GM12878 (cell line): ENCODE measurements at regions not wholly inside any gene's neighbourhood (a gene's known extent, or its start where the extent isn't known, plus 50 kb on each side); places are given as distances from the start of the nearest gene placed in this dataset.

Source experiments
- ATAC-seq: fragments of 200-7000 bp; cut with Tn5 transposase; 3 replicates; pipeline ENCODE4 v1.9.1; 2020; ENCODE audit warnings: mild to moderate bottlenecking, moderate library complexity
- BruUV-seq: library from RNA; stranded (reverse); fragments of 400-500 nt; replicated peaks from 2 replicates; lab custom pipeline; 2021; lab: Mats Ljungman, UMichigan
- CTCF ChIA-PET: fragments of 300-600 bp; sonication (Branson Sonifier 250); formaldehyde crosslinking; extraction: SDS; loops from one replicate; lab custom pipeline; 2021; ENCODE audit warnings: inconsistent platforms; lab: Yijun Ruan, JAX
- POLR2A ChIA-PET: fragments of 350-600 bp; formaldehyde crosslinking; extraction: SDS; loops from one replicate; lab custom pipeline; 2021; ENCODE audit warnings: inconsistent platforms; lab: Charles Lee
- RAD21 ChIA-PET: fragments of 300-600 bp; sonication (Branson Sonifier 250); formaldehyde crosslinking; loops from one replicate; lab custom pipeline; 2023; ENCODE audit warnings: antibody characterized with exemption; ENCODE audit not compliant: unreplicated experiment; lab: Charles Lee
- SMC1A ChIA-PET: fragments of 300-600 bp; sonication (Branson Sonifier 250); formaldehyde crosslinking; loops from one replicate; lab custom pipeline; 2023; ENCODE audit not compliant: unreplicated experiment, uncharacterized antibody; lab: Charles Lee
- DNase-seq: peaks from one replicate; pipeline ENCODE4 v3.0.0-alpha.2; 2011; ENCODE audit warnings: low read depth, low spot score
- FAIRE-seq: peaks from 3 replicates; lab custom pipeline; 2011; peaks lifted over from hg19 to GRCh38; lab: Jason Lieb, UNC
- H2AFZ ChIP-seq: 2 replicates; pipeline ENCODE4 v1.6.0; 2011; ENCODE audit warnings: low read depth, low read length, control low read depth; ENCODE audit not compliant: control insufficient read depth
- H3K27ac ChIP-seq: 2 replicates; pipeline ENCODE4 v1.5.1; 2011; ENCODE audit warnings: control low read depth; ENCODE audit not compliant: control insufficient read depth, insufficient read depth
- H3K27me3 ChIP-seq, 2 experiments: replicated peaks in 1 of 2; 2 replicates each; pipeline versions ENCODE4 v1.6.0 to v1.6.1; 2011; ENCODE audit warnings: low read length in 1 of 2; ENCODE audit not compliant: control insufficient read depth in 2 of 2, insufficient read depth in 2 of 2
- H3K36me3 ChIP-seq, 2 experiments: 2 replicates each; pipeline ENCODE4 v1.5.1; 2011; ENCODE audit warnings: low read length in 1 of 2; ENCODE audit not compliant: control insufficient read depth in 2 of 2, insufficient read depth in 2 of 2
- H3K4me1 ChIP-seq: 2 replicates; pipeline ENCODE4 v1.6.1; 2011; ENCODE audit warnings: mild to moderate bottlenecking, low read length, moderate library complexity, mixed read lengths; ENCODE audit not compliant: control insufficient read depth, insufficient read depth
- H3K4me2 ChIP-seq: 2 replicates; pipeline ENCODE4 v1.6.0; 2011; ENCODE audit warnings: control low read depth; ENCODE audit not compliant: control insufficient read depth, insufficient read depth
- H3K4me3 ChIP-seq: fragments of 200-600 bp; sonication (generic); 2 replicates; pipeline ENCODE4 v1.5.1; 2016
- H3K79me2 ChIP-seq: 2 replicates; pipeline ENCODE4 v1.6.0; 2011; ENCODE audit warnings: low read length; ENCODE audit not compliant: control insufficient read depth, insufficient read depth
- H3K9ac ChIP-seq: 2 replicates; pipeline ENCODE4 v1.8.0; 2011; ENCODE audit warnings: low read length, control low read depth, mixed read lengths; ENCODE audit not compliant: control insufficient read depth, insufficient read depth
- H3K9me3 ChIP-seq: replicated peaks from 3 replicates; pipeline ENCODE4 v1.5.1; 2011; ENCODE audit warnings: mild to moderate bottlenecking, low read length; ENCODE audit not compliant: control insufficient read depth, insufficient read depth
- H4K20me1 ChIP-seq: 2 replicates; pipeline ENCODE4 v1.6.0; 2011; ENCODE audit not compliant: control insufficient read depth, insufficient read depth
- BMI1 ChIP-seq: fragments of 450-650 bp; IDR thresholded peaks from 2 replicates; pipeline ENCODE4 v1.6.1; 2016; ENCODE audit warnings: mild to moderate bottlenecking, moderate library complexity, borderline replicate concordance
- CREB1 ChIP-seq: IDR thresholded peaks from 2 replicates; pipeline ENCODE4 v1.6.1; 2012; ENCODE audit warnings: low read depth, mild to moderate bottlenecking, inconsistent platforms
- EP300 ChIP-seq, 2 experiments: fragments of 150-350 bp in 1 of 2; IDR thresholded peaks; 2 replicates each; pipeline ENCODE4 v1.6.1; 2011 to 2012; ENCODE audit warnings: low read depth in 2 of 2, low read length in 2 of 2, borderline replicate concordance in 1 of 2, improper control_type of control experiment in 1 of 2, inconsistent platforms in 1 of 2; ENCODE audit not compliant: control insufficient read depth in 1 of 2
- FOS ChIP-seq: IDR thresholded peaks from 3 replicates; pipeline ENCODE4 v1.6.1; 2011; ENCODE audit warnings: borderline replicate concordance; ENCODE audit not compliant: insufficient read length; ENCODE audit errors: extremely low read depth
- MEF2B ChIP-seq: fragments of 450-650 bp; IDR thresholded peaks from 2 replicates; pipeline ENCODE4 v1.6.1; 2018; ENCODE audit warnings: mild to moderate bottlenecking, moderate library complexity; ENCODE audit not compliant: partially characterized antibody, poor library complexity, severe bottlenecking
- MXI1 ChIP-seq: fragments of 150-350 bp; IDR thresholded peaks from 2 replicates; pipeline ENCODE4 v1.6.1; 2011; ENCODE audit warnings: low read depth, mild to moderate bottlenecking, inconsistent platforms, low read length, improper control_type of control experiment
- PAX8 ChIP-seq: fragments of 450-650 bp; IDR thresholded peaks from 2 replicates; pipeline ENCODE4 v1.6.1; 2017; ENCODE audit warnings: mild to moderate bottlenecking, moderate library complexity
- RAD51 ChIP-seq: fragments of 450-650 bp; IDR thresholded peaks from 2 replicates; pipeline ENCODE4 v1.6.1; 2016; ENCODE audit warnings: moderate library complexity, mild to moderate bottlenecking, inconsistent platforms
- RUNX3 ChIP-seq: IDR thresholded peaks from 2 replicates; pipeline ENCODE4 v1.6.1; 2012; ENCODE audit warnings: low read length, inconsistent platforms
- SIX5 ChIP-seq: IDR thresholded peaks from 2 replicates; pipeline ENCODE4 v1.6.1; 2011; ENCODE audit warnings: mild to moderate bottlenecking, low read depth, low read length, moderate library complexity; ENCODE audit not compliant: severe bottlenecking
- SMC3 ChIP-seq: IDR thresholded peaks from 2 replicates; pipeline ENCODE4 v1.6.1; 2011; ENCODE audit warnings: low read length, improper control_type of control experiment, borderline replicate concordance
- ZNF622 ChIP-seq: fragments of 450-650 bp; IDR thresholded peaks from 2 replicates; pipeline ENCODE4 v1.6.1; 2017; ENCODE audit warnings: mild to moderate bottlenecking, inconsistent platforms
- ZSCAN29 ChIP-seq: fragments of 450-650 bp; IDR thresholded peaks from 2 replicates; pipeline ENCODE4 v1.6.1; 2017; ENCODE audit warnings: mild to moderate bottlenecking, moderate library complexity
- WGBS: methylation state at CpG from one replicate; pipeline ENCODE4 v1.1.6; 2016; ENCODE audit warnings: low lambda C conversion rate; ENCODE audit not compliant: insufficient replicate concordance, insufficient coverage; ENCODE audit errors: missing lambda C conversion rate; 5-methylcytosine and 5-hydroxymethylcytosine counted together
- in situ Hi-C: fragments of 300-500 bp; cut with MboI; formaldehyde crosslinking; loops from 9 replicates; pipeline ENCODE4 v1.14.3; 2018; ENCODE audit warnings: mixed read lengths
- intact Hi-C: fragments of 100-400 bp; cut with micrococcal nuclease; formaldehyde crosslinking; loops from one replicate; pipeline ENCODE4 v1.14.2; 2022; ENCODE audit not compliant: unreplicated experiment
- TF ChIP-seq, protein P1 (sequence below): fragments of 450-650 bp; IDR thresholded peaks from 2 replicates; pipeline ENCODE4 v1.6.1; 2017; ENCODE audit warnings: mild to moderate bottlenecking, low read depth, inconsistent platforms; ENCODE audit not compliant: poor library complexity, severe bottlenecking
- TF ChIP-seq, protein P2 (sequence below): IDR thresholded peaks from 2 replicates; pipeline ENCODE4 v1.6.1; 2011; ENCODE audit warnings: low read depth, low read length, improper control_type of control experiment, borderline replicate concordance
- TF ChIP-seq, protein P3 (sequence below), 3 experiments: IDR thresholded peaks in 2 of 3; conservative IDR thresholded peaks in 1 of 3; 2 replicates each; pipeline ENCODE4 v1.5.1; 2011; ENCODE audit warnings: low read depth in 3 of 3, low read length in 3 of 3, mild to moderate bottlenecking in 3 of 3, control low read depth in 2 of 3, moderate library complexity in 2 of 3, inconsistent platforms in 1 of 3, mixed read lengths in 1 of 3; ENCODE audit not compliant: control insufficient read depth in 2 of 3, insufficient read depth in 1 of 3; ENCODE audit errors: extremely low read depth in 1 of 3

DNA sequence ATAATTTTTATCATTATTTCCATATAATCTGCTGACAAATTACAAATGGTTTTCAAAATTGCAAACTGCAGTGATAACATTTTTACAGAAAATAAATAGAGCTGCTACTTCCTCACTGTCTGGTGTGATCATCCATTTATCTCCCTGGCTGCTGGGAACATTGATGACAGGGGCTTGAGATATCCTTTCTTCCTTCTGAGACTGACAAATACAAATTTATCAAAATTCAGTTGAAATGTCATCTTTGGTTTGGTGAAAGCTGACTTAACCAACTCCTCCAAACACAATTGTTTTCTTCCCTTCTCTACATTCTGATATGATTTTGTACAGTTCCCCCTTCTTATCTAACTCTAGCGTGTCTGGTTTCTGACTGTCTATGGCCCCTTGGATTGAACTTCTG is 611.8 kb upstream of the KLF4 start:
- H2AFZ ChIP-seq = no peak overlapping the region
- intact Hi-C loops = no loop called here
- no peaks in the 10 kb centered on the region; a peak in 1 of 4 replicates for H3K27me3 ChIP-seq
- no peak overlapping the region for H3K27ac ChIP-seq
- no peak overlapping the region for H3K4me2 ChIP-seq
- no peak for DNase-seq
- H3K9ac ChIP-seq = no peak overlapping the region
- no peaks in the 10 kb centered on the region for H3K4me1 ChIP-seq
- no TSS peak for BruUV-seq
- POLR2A ChIA-PET = interaction anchor here (0.6 kb wide), 1 partner anchor 219 kb away, joined by 6 read pairs; no protein-coding TSS in a partner anchor
- RAD21 ChIA-PET = no interaction called here
- no peak for TF ChIP-seq SMC3
- no peak for TF ChIP-seq BMI1
- TF ChIP-seq ZNF622 = no peak
- no peak for TF ChIP-seq ZSCAN29
- TF ChIP-seq SIX5 = no peak
- TF ChIP-seq RAD51 = no peak
- TF ChIP-seq, protein P1, sequence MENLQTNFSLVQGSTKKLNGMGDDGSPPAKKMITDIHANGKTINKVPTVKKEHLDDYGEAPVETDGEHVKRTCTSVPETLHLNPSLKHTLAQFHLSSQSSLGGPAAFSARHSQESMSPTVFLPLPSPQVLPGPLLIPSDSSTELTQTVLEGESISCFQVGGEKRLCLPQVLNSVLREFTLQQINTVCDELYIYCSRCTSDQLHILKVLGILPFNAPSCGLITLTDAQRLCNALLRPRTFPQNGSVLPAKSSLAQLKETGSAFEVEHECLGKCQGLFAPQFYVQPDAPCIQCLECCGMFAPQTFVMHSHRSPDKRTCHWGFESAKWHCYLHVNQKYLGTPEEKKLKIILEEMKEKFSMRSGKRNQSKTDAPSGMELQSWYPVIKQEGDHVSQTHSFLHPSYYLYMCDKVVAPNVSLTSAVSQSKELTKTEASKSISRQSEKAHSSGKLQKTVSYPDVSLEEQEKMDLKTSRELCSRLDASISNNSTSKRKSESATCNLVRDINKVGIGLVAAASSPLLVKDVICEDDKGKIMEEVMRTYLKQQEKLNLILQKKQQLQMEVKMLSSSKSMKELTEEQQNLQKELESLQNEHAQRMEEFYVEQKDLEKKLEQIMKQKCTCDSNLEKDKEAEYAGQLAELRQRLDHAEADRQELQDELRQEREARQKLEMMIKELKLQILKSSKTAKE = no peak
- TF ChIP-seq EP300 (IDR thresholded peaks at IDR 0.05; ENCODE audit: borderline replicate concordance in 1 of 2, control insufficient read depth in 1 of 2, low read depth in 2 of 2, low read length in 2 of 2) = no peak
- no peak for TF ChIP-seq RUNX3
- TF ChIP-seq FOS = no peak
- TF ChIP-seq, protein P2, sequence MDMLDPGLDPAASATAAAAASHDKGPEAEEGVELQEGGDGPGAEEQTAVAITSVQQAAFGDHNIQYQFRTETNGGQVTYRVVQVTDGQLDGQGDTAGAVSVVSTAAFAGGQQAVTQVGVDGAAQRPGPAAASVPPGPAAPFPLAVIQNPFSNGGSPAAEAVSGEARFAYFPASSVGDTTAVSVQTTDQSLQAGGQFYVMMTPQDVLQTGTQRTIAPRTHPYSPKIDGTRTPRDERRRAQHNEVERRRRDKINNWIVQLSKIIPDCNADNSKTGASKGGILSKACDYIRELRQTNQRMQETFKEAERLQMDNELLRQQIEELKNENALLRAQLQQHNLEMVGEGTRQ = no peak
- TF ChIP-seq MEF2B = no peak
- no peak for TF ChIP-seq CREB1
- no peak for TF ChIP-seq PAX8
- no peak for TF ChIP-seq MXI1
- TF ChIP-seq, protein P3, sequence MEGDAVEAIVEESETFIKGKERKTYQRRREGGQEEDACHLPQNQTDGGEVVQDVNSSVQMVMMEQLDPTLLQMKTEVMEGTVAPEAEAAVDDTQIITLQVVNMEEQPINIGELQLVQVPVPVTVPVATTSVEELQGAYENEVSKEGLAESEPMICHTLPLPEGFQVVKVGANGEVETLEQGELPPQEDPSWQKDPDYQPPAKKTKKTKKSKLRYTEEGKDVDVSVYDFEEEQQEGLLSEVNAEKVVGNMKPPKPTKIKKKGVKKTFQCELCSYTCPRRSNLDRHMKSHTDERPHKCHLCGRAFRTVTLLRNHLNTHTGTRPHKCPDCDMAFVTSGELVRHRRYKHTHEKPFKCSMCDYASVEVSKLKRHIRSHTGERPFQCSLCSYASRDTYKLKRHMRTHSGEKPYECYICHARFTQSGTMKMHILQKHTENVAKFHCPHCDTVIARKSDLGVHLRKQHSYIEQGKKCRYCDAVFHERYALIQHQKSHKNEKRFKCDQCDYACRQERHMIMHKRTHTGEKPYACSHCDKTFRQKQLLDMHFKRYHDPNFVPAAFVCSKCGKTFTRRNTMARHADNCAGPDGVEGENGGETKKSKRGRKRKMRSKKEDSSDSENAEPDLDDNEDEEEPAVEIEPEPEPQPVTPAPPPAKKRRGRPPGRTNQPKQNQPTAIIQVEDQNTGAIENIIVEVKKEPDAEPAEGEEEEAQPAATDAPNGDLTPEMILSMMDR (IDR thresholded peaks at IDR 0.05 in 2 of 3, conservative IDR thresholded peaks at IDR 0.05 in 1 of 3; ENCODE audit: control insufficient read depth in 2 of 3, extremely low read depth in 1 of 3, insufficient read depth in 1 of 3, low read depth in 3 of 3, low read length in 3 of 3) = no peak
- in situ Hi-C loops = no loop called here
- SMC1A ChIA-PET = no interaction called here
- no peaks in the 10 kb centered on the region for H3K36me3 ChIP-seq
- no peaks in the 10 kb centered on the region for H3K79me2 ChIP-seq
- CTCF ChIA-PET = no interaction called here
- no peak overlapping the region for H3K4me3 ChIP-seq
- FAIRE-seq = no peak
- no peaks in the 10 kb centered on the region for H4K20me1 ChIP-seq
- H3K9me3 ChIP-seq = no peaks in the 10 kb centered on the region
- 24% methylated on average over 1 of the region's 1 CpG for WGBS
- ATAC-seq = no peak
